Superior temporal gyrus (tissue), 1 donor: ENCODE measurements at regions not wholly inside any gene's neighbourhood (a gene's known extent, or its start where the extent isn't known, plus 50 kb on each side); places are given as distances from the start of the nearest gene placed in this dataset.
"Not testable (repeated sequence)": the region's sequence is repeated elsewhere in the genome, so short reads cannot be mapped to it uniquely, and the experiment has no call there.

Experiments used
- DNase-seq: peaks from one replicate; pipeline ENCODE4 v3.0.0-alpha.2; 2016; ENCODE audit errors: extremely low spot score

GRCh38 chrX:53883196-53883595 lies 161.1 kb downstream of the PHF8 start:
- DNase-seq: no peak

GRCh38 chrX:53882331-53882730 lies 161.9 kb downstream of the PHF8 start:
- DNase-seq: no peak

GRCh38 chrX:53880786-53881185 lies 163.5 kb downstream of the PHF8 start:
- not testable (repeated sequence) for DNase-seq

GRCh38 chrX:53859890-53860289 lies 173.4 kb upstream of the HUWE1 start:
- no peak for DNase-seq

- no peak for DNase-seq
Measured at GRCh38 chrX:53831662-53832635, 145.4 kb upstream of the HUWE1 start.

GRCh38 chrX:53824686-53825085 lies 138.2 kb upstream of the HUWE1 start:
- no peak for DNase-seq

- not testable (repeated sequence) for DNase-seq
Measured at GRCh38 chrX:53818115-53818514, 131.6 kb upstream of the HUWE1 start.

- no peak for DNase-seq
Measured at GRCh38 chrX:53817548-53817947, 131.0 kb upstream of the HUWE1 start.

GRCh38 chrX:53813670-53814440 lies 127.3 kb upstream of the HUWE1 start:
- DNase-seq: no peak

- DNase-seq: no peak
Measured at GRCh38 chrX:53798281-53798680, 111.8 kb upstream of the HUWE1 start.

- DNase-seq: peak; percentile 5
Measured at GRCh38 chrX:53795576-53795975, 109.1 kb upstream of the HUWE1 start.

- DNase-seq: no peak
Measured at GRCh38 chrX:53794181-53794580, 107.7 kb upstream of the HUWE1 start.

- DNase-seq: no peak
Measured at GRCh38 chrX:53768865-53769264, 82.3 kb upstream of the HUWE1 start.

GRCh38 chrX:53768451-53768850 lies 81.9 kb upstream of the HUWE1 start:
- DNase-seq: peak; percentile 8

- no peak for DNase-seq
Measured at GRCh38 chrX:53767544-53767943, 81.0 kb upstream of the HUWE1 start.

GRCh38 chrX:53757181-53757580 lies 70.7 kb upstream of the HUWE1 start:
- DNase-seq: not testable (repeated sequence)

- no peak for DNase-seq
Measured at GRCh38 chrX:53746718-53747117, 60.2 kb upstream of the HUWE1 start.

- DNase-seq: no peak
Measured at GRCh38 chrX:53743244-53743643, 56.7 kb upstream of the HUWE1 start.

GRCh38 chrX:53738370-53738906 lies 51.9 kb upstream of the HUWE1 start:
- no peak for DNase-seq
